ENCODE measurements at regions not wholly inside any gene's neighbourhood (a gene's known extent, or its start where the extent isn't known, plus 50 kb on each side); places are given as distances from the start of the nearest gene placed in this dataset.
"Not testable (repeated sequence)": the region's sequence is repeated elsewhere in the genome, so short reads cannot be mapped to it uniquely, and the experiment has no call there.

- Histone ChIP-seq H3K4me1 (ENCODE audit: control insufficient read depth, insufficient read depth, low read length) (no peaks in the 10 kb centered on the region), H3K9ac (ENCODE audit: low read depth, low read length) (no peak overlapping the region)
These were observed 292.8 kb upstream of the KLF4 start for GRCh38 chr9:107782381-107782780.

GRCh38 chr9:107780960-107781359, 291.4 kb upstream of the KLF4 start:
- Histone ChIP-seq H3K4me3 (ENCODE audit: low read depth, low read length) (no peak overlapping the region), H3K36me3 (ENCODE audit: control insufficient read depth, insufficient read depth, low read length) (no peaks in the 10 kb centered on the region), H3K9ac (ENCODE audit: low read depth, low read length) (no peak overlapping the region), H3K4me1 (ENCODE audit: control insufficient read depth, insufficient read depth, low read length) (no peaks in the 10 kb centered on the region), H3K9me3 (ENCODE audit: control insufficient read depth, insufficient read depth, low read length) (no peaks in the 10 kb centered on the region), H3K27ac (ENCODE audit: low read depth, low read length) (no peak overlapping the region), H3K27me3 (ENCODE audit: control insufficient read depth, insufficient read depth, low read length) (no peaks in the 10 kb centered on the region)

More at GRCh38 chr9:107782381-107782780, 292.8 kb upstream of the KLF4 start:
- no peaks in the 10 kb centered on the region for H3K9me3 ChIP-seq (ENCODE audit: control insufficient read depth, insufficient read depth, low read length)
- H3K4me3 ChIP-seq (ENCODE audit: low read depth, low read length) = no peak overlapping the region
- no peak overlapping the region for H3K27ac ChIP-seq (ENCODE audit: low read depth, low read length)
- no peaks in the 10 kb centered on the region for H3K36me3 ChIP-seq (ENCODE audit: control insufficient read depth, insufficient read depth, low read length)
- no peaks in the 10 kb centered on the region for H3K27me3 ChIP-seq (ENCODE audit: control insufficient read depth, insufficient read depth, low read length)

GRCh38 chr9:107779731-107780130, 290.2 kb upstream of the KLF4 start:
- Histone ChIP-seq H3K9ac (ENCODE audit: low read depth, low read length) (no peak overlapping the region), H3K4me1 (ENCODE audit: control insufficient read depth, insufficient read depth, low read length) (no peaks in the 10 kb centered on the region)

GRCh38 chr9:107778661-107779060, 289.1 kb upstream of the KLF4 start:
- Histone ChIP-seq H3K27me3 (ENCODE audit: control insufficient read depth, insufficient read depth, low read length) (no peaks in the 10 kb centered on the region), H3K9ac (ENCODE audit: low read depth, low read length) (no peak overlapping the region), H3K36me3 (ENCODE audit: control insufficient read depth, insufficient read depth, low read length) (no peaks in the 10 kb centered on the region), H3K9me3 (ENCODE audit: control insufficient read depth, insufficient read depth, low read length) (peaks cover 7% of the 10 kb centered on the region), H3K4me3 (ENCODE audit: low read depth, low read length) (no peak overlapping the region), H3K27ac (ENCODE audit: low read depth, low read length) (no peak overlapping the region), H3K4me1 (ENCODE audit: control insufficient read depth, insufficient read depth, low read length) (no peaks in the 10 kb centered on the region)

More at GRCh38 chr9:107779731-107780130, 290.2 kb upstream of the KLF4 start:
- Histone ChIP-seq H3K9me3 (ENCODE audit: control insufficient read depth, insufficient read depth, low read length) (no peaks in the 10 kb centered on the region), H3K27me3 (ENCODE audit: control insufficient read depth, insufficient read depth, low read length) (no peaks in the 10 kb centered on the region), H3K36me3 (ENCODE audit: control insufficient read depth, insufficient read depth, low read length) (no peaks in the 10 kb centered on the region), H3K27ac (ENCODE audit: low read depth, low read length) (no peak overlapping the region), H3K4me3 (ENCODE audit: low read depth, low read length) (no peak overlapping the region)

GRCh38 chr9:107774099-107774498, 284.5 kb upstream of the KLF4 start:
- H3K27ac ChIP-seq (ENCODE audit: low read depth, low read length); H3K27me3 ChIP-seq (ENCODE audit: control insufficient read depth, insufficient read depth, low read length); H3K4me1 ChIP-seq (ENCODE audit: control insufficient read depth, insufficient read depth, low read length): not testable (repeated sequence)

GRCh38 chr9:107772988-107773387, 283.4 kb upstream of the KLF4 start:
- no peak overlapping the region for H3K4me3 ChIP-seq (ENCODE audit: low read depth, low read length)
- H3K27ac ChIP-seq (ENCODE audit: low read depth, low read length) = no peak overlapping the region
- no peaks in the 10 kb centered on the region for H3K4me1 ChIP-seq (ENCODE audit: control insufficient read depth, insufficient read depth, low read length)
- H3K27me3 ChIP-seq (ENCODE audit: control insufficient read depth, insufficient read depth, low read length) = no peaks in the 10 kb centered on the region
- H3K36me3 ChIP-seq (ENCODE audit: control insufficient read depth, insufficient read depth, low read length) = no peaks in the 10 kb centered on the region
- H3K9ac ChIP-seq (ENCODE audit: low read depth, low read length) = no peak overlapping the region
- H3K9me3 ChIP-seq (ENCODE audit: control insufficient read depth, insufficient read depth, low read length) = peaks cover 11% of the 10 kb centered on the region

More at GRCh38 chr9:107774099-107774498, 284.5 kb upstream of the KLF4 start:
- H3K4me3 ChIP-seq (ENCODE audit: low read depth, low read length); H3K9ac ChIP-seq (ENCODE audit: low read depth, low read length); H3K36me3 ChIP-seq (ENCODE audit: control insufficient read depth, insufficient read depth, low read length): not testable (repeated sequence)
- H3K9me3 ChIP-seq (ENCODE audit: control insufficient read depth, insufficient read depth, low read length) = peaks cover 11% of the 10 kb centered on the region

- Histone ChIP-seq H3K9ac (ENCODE audit: low read depth, low read length) (no peak overlapping the region), H3K4me1 (ENCODE audit: control insufficient read depth, insufficient read depth, low read length) (no peaks in the 10 kb centered on the region), H3K27me3 (ENCODE audit: control insufficient read depth, insufficient read depth, low read length) (no peaks in the 10 kb centered on the region), H3K27ac (ENCODE audit: low read depth, low read length) (no peak overlapping the region), H3K4me3 (ENCODE audit: low read depth, low read length) (no peak overlapping the region), H3K36me3 (ENCODE audit: control insufficient read depth, insufficient read depth, low read length) (no peaks in the 10 kb centered on the region), H3K9me3 (ENCODE audit: control insufficient read depth, insufficient read depth, low read length) (peaks cover 11% of the 10 kb centered on the region)
These were observed 281.1 kb upstream of the KLF4 start for GRCh38 chr9:107770716-107771115.

GRCh38 chr9:107768224-107768623, 278.7 kb upstream of the KLF4 start:
- no peaks in the 10 kb centered on the region for H3K4me1 ChIP-seq (ENCODE audit: control insufficient read depth, insufficient read depth, low read length)
- no peaks in the 10 kb centered on the region for H3K36me3 ChIP-seq (ENCODE audit: control insufficient read depth, insufficient read depth, low read length)
- H3K4me3 ChIP-seq (ENCODE audit: low read depth, low read length) = no peak overlapping the region
- no peak overlapping the region for H3K9ac ChIP-seq (ENCODE audit: low read depth, low read length)
- H3K27ac ChIP-seq (ENCODE audit: low read depth, low read length) = no peak overlapping the region
- no peaks in the 10 kb centered on the region for H3K27me3 ChIP-seq (ENCODE audit: control insufficient read depth, insufficient read depth, low read length)
- H3K9me3 ChIP-seq (ENCODE audit: control insufficient read depth, insufficient read depth, low read length) = peaks cover 4% of the 10 kb centered on the region; the same call in 1 of the 2 replicates

- no peaks in the 10 kb centered on the region for H3K36me3 ChIP-seq (ENCODE audit: control insufficient read depth, insufficient read depth, low read length)
- no peak overlapping the region for H3K4me3 ChIP-seq (ENCODE audit: low read depth, low read length)
These were observed 278.1 kb upstream of the KLF4 start for GRCh38 chr9:107767711-107768110.

GRCh38 chr9:107763469-107763868, 273.9 kb upstream of the KLF4 start:
- H3K9ac ChIP-seq (ENCODE audit: low read depth, low read length); H3K4me1 ChIP-seq (ENCODE audit: control insufficient read depth, insufficient read depth, low read length); H3K9me3 ChIP-seq (ENCODE audit: control insufficient read depth, insufficient read depth, low read length); H3K27me3 ChIP-seq (ENCODE audit: control insufficient read depth, insufficient read depth, low read length); H3K27ac ChIP-seq (ENCODE audit: low read depth, low read length); H3K36me3 ChIP-seq (ENCODE audit: control insufficient read depth, insufficient read depth, low read length); H3K4me3 ChIP-seq (ENCODE audit: low read depth, low read length): not testable (repeated sequence)

More at GRCh38 chr9:107767711-107768110, 278.1 kb upstream of the KLF4 start:
- Histone ChIP-seq H3K27ac (ENCODE audit: low read depth, low read length) (no peak overlapping the region), H3K27me3 (ENCODE audit: control insufficient read depth, insufficient read depth, low read length) (no peaks in the 10 kb centered on the region), H3K9me3 (ENCODE audit: control insufficient read depth, insufficient read depth, low read length) (peaks cover 2% of the 10 kb centered on the region; the same call in 1 of the 2 replicates), H3K9ac (ENCODE audit: low read depth, low read length) (no peak overlapping the region), H3K4me1 (ENCODE audit: control insufficient read depth, insufficient read depth, low read length) (no peaks in the 10 kb centered on the region)

GRCh38 chr9:107761307-107761706, 271.7 kb upstream of the KLF4 start:
- no peaks in the 10 kb centered on the region for H3K27me3 ChIP-seq (ENCODE audit: control insufficient read depth, insufficient read depth, low read length)
- H3K9ac ChIP-seq (ENCODE audit: low read depth, low read length) = no peak overlapping the region
- no peaks in the 10 kb centered on the region for H3K4me1 ChIP-seq (ENCODE audit: control insufficient read depth, insufficient read depth, low read length)
- no peaks in the 10 kb centered on the region for H3K36me3 ChIP-seq (ENCODE audit: control insufficient read depth, insufficient read depth, low read length)
- no peak overlapping the region for H3K4me3 ChIP-seq (ENCODE audit: low read depth, low read length)
- no peak overlapping the region for H3K27ac ChIP-seq (ENCODE audit: low read depth, low read length)
- H3K9me3 ChIP-seq (ENCODE audit: control insufficient read depth, insufficient read depth, low read length) = no peaks in the 10 kb centered on the region

Data from HUES48 (cell line).